GM12875 (cell line): ENCODE measurements at regions not wholly inside any gene's neighbourhood (a gene's known extent, or its start where the extent isn't known, plus 50 kb on each side); places are given as distances from the start of the nearest gene placed in this dataset.

Experiments used
- H3K4me3 ChIP-seq: one replicate; pipeline ENCODE4 v1.5.1; 2011; ENCODE audit warnings: low read depth, low read length, control low read depth
- CTCF ChIP-seq: IDR thresholded peaks from 2 replicates; pipeline ENCODE4 v1.5.1; 2011; ENCODE audit warnings: low read depth, mild to moderate bottlenecking, control low read depth, inconsistent platforms, low read length, moderate library complexity, borderline replicate concordance; ENCODE audit not compliant: insufficient read depth

- TF ChIP-seq CTCF = no peak
- no peak overlapping the region for H3K4me3 ChIP-seq
Measured at GRCh38 chr12:91890742-91891141, 254.9 kb downstream of the BTG1 start.

- no peak overlapping the region for H3K4me3 ChIP-seq
- TF ChIP-seq CTCF = no peak
Measured at GRCh38 chr12:91889910-91890309, 255.7 kb downstream of the BTG1 start.

GRCh38 chr12:91889059-91889458, 256.6 kb downstream of the BTG1 start:
- no peak for TF ChIP-seq CTCF
- H3K4me3 ChIP-seq = no peak overlapping the region

GRCh38 chr12:91887957-91888356, 257.7 kb downstream of the BTG1 start:
- TF ChIP-seq CTCF = no peak

GRCh38 chr12:91885851-91886731, 259.6 kb downstream of the BTG1 start:
- TF ChIP-seq CTCF = no peak
- H3K4me3 ChIP-seq = no peak overlapping the region

More at GRCh38 chr12:91887957-91888356, 257.7 kb downstream of the BTG1 start:
- no peak overlapping the region for H3K4me3 ChIP-seq

GRCh38 chr12:91884230-91884629, 261.4 kb downstream of the BTG1 start:
- no peak for TF ChIP-seq CTCF

GRCh38 chr12:91883811-91884210, 261.8 kb downstream of the BTG1 start:
- no peak overlapping the region for H3K4me3 ChIP-seq
- no peak for TF ChIP-seq CTCF

More at GRCh38 chr12:91884230-91884629, 261.4 kb downstream of the BTG1 start:
- H3K4me3 ChIP-seq = no peak overlapping the region
